Psoas muscle (tissue), 7 donors: ENCODE measurements at regions not wholly inside any gene's neighbourhood (a gene's known extent, or its start where the extent isn't known, plus 50 kb on each side); places are given as distances from the start of the nearest gene placed in this dataset.
"Not testable (repeated sequence)": the region's sequence is repeated elsewhere in the genome, so short reads cannot be mapped to it uniquely, and the experiment has no call there.

Experiments used
- ATAC-seq, 4 donors: fragments of 200-7000 bp; cut with Tn5 transposase; one replicate each; pipeline ENCODE4 v1.9.1; 2020; ENCODE audit warnings: moderate library complexity in 3 of 4, mild to moderate bottlenecking in 2 of 4
- DNase-seq, 2 donors: peaks; one replicate each; pipeline ENCODE4 v3.0.0-alpha.2; 2020
- H3K27ac ChIP-seq: fragments of 200-600 bp; one replicate; pipeline ENCODE4 v1.8.0; 2022
- H3K27me3 ChIP-seq, 3 donors: fragments of 200-600 bp in 1 of 3; one replicate each; pipeline versions ENCODE4 v1.6.1 to v1.8.0; 2013 to 2022; ENCODE audit warnings: low read length in 2 of 3, mild to moderate bottlenecking in 2 of 3, moderate library complexity in 1 of 3; ENCODE audit not compliant: insufficient read depth in 3 of 3
- H3K36me3 ChIP-seq, 2 donors: fragments of 200-600 bp in 1 of 2; one replicate each; pipeline versions ENCODE4 v1.6.1 to v1.8.0; 2013 to 2022; ENCODE audit warnings: low read depth in 1 of 2, mild to moderate bottlenecking in 1 of 2, moderate library complexity in 1 of 2; ENCODE audit not compliant: insufficient read depth in 1 of 2
- H3K4me1 ChIP-seq: fragments of 200-600 bp; one replicate; pipeline ENCODE4 v1.8.0; 2022
- H3K4me3 ChIP-seq: fragments of 200-600 bp; one replicate; pipeline ENCODE4 v1.8.0; 2022; ENCODE audit warnings: mild to moderate bottlenecking
- H3K9me3 ChIP-seq: fragments of 200-600 bp; one replicate; pipeline ENCODE4 v1.8.0; 2022
- CTCF ChIP-seq: fragments of 200-600 bp; IDR thresholded peaks from one replicate; pipeline ENCODE4 v1.8.0; 2022; ENCODE audit warnings: antibody characterized with exemption
- WGBS, 3 donors: extraction: QIAGEN DNeasy Blood & Tissue Kit; methylation state at CpG; one replicate each; pipeline versions ENCODE4 v1.1.6 to v1.1.7; 2013; 5-methylcytosine and 5-hydroxymethylcytosine counted together
- intact Hi-C, 2 donors: fragments of 100-400 bp; cut with DNase I; formaldehyde crosslinking; loops; one replicate each; pipeline versions ENCODE4 v1.11.0 to v1.14.2; 2022
- donor health status: healthy with polysubstance abuse.
- donor health status: DM: no; HTN: no; CAD: no; lungs with moderate emphysema.
- donor health status: Bipolar disorder and iron deficiency.
- donor health status: healthy.
- donor health status: DM: yes; HTN: yes; CAD: no.
- donor health status: DM: no; HTN: no; CAD: no.
- donor health status: DM: yes; HTN: yes; CAD: no.

GRCh38 chr2:16057661-16058060, 117.3 kb downstream of the MYCN start:
- 94 to 97% (median 95%) methylated on average over 10 of the region's 10 CpGs for WGBS, 3 donors
- no peak overlapping the region for H3K27ac ChIP-seq
- ATAC-seq (no peak), DNase-seq (no peak)
- no peaks in the 10 kb centered on the region for H3K4me1 ChIP-seq
- no peak for TF ChIP-seq CTCF
- no peaks in the 10 kb centered on the region for H3K9me3 ChIP-seq
- H3K36me3 ChIP-seq: no peaks in the 10 kb centered on the region
- H3K4me3 ChIP-seq: no peak overlapping the region
- peaks cover 0 to 2% (median 0%) of the 10 kb centered on the region in 3 donors for H3K27me3 ChIP-seq
- intact Hi-C loops: no loop called here

GRCh38 chr2:16055848-16056580, 115.7 kb downstream of the MYCN start:
- H3K4me1 ChIP-seq: no peaks in the 10 kb centered on the region
- no peak for TF ChIP-seq CTCF
- H3K36me3 ChIP-seq: no peaks in the 10 kb centered on the region
- H3K4me3 ChIP-seq: no peak overlapping the region
- 28 to 31% (median 30%) methylated on average over 7 of the region's 7 CpGs for WGBS, 3 donors
- DNase-seq (no peak), ATAC-seq (no peak)
- H3K27ac ChIP-seq: no peak overlapping the region
- H3K9me3 ChIP-seq: no peaks in the 10 kb centered on the region
- intact Hi-C loops: no loop called here
- H3K27me3 ChIP-seq: peaks cover 0 to 2% (median 0%) of the 10 kb centered on the region in 3 donors

- Histone ChIP-seq H3K4me1 (no peaks in the 10 kb centered on the region), H3K4me3 (no peak overlapping the region), H3K27ac (no peak overlapping the region), H3K36me3 (no peaks in the 10 kb centered on the region), H3K27me3 (peaks cover 0 to 1% (median 0%) of the 10 kb centered on the region in 3 donors), H3K9me3 (no peaks in the 10 kb centered on the region)
- ATAC-seq (no peak), DNase-seq (no peak)
- intact Hi-C loops: no loop called here
- WGBS, 3 donors: 87 to 96% (median 88%) methylated on average over 7 of the region's 7 CpGs
- no peak for TF ChIP-seq CTCF
Observed at GRCh38 chr2:16053437-16054257, 113.3 kb downstream of the MYCN start.

- intact Hi-C loops, H3K4me3 ChIP-seq, H3K27ac ChIP-seq, H3K36me3 ChIP-seq, H3K4me1 ChIP-seq, H3K9me3 ChIP-seq, ATAC-seq, H3K27me3 ChIP-seq, DNase-seq: not testable (repeated sequence)
- 88 to 93% (median 89%) methylated on average over 6 of the region's 6 CpGs for WGBS, 3 donors
Observed at GRCh38 chr2:16052571-16053052, 112.3 kb downstream of the MYCN start.

GRCh38 chr2:16051841-16052564, 111.7 kb downstream of the MYCN start:
- Histone ChIP-seq H3K27ac (no peak overlapping the region), H3K4me3 (no peak overlapping the region), H3K36me3 (no peaks in the 10 kb centered on the region), H3K27me3 (peaks cover 0 to 1% (median 0%) of the 10 kb centered on the region in 3 donors), H3K4me1 (no peaks in the 10 kb centered on the region), H3K9me3 (no peaks in the 10 kb centered on the region)
- ATAC-seq: no peak
- intact Hi-C loops: no loop called here
- DNase-seq: no peak
- WGBS, 3 donors: 94 to 98% (median 97%) methylated on average over 6 of the region's 6 CpGs
- TF ChIP-seq CTCF: no peak
